GM23248 (cell line): ENCODE measurements at regions not wholly inside any gene's neighbourhood (a gene's known extent, or its start where the extent isn't known, plus 50 kb on each side); places are given as distances from the start of the nearest gene placed in this dataset.

ENCODE experiments used
- EZH2 ChIP-seq: fragments of 200-600 bp; sonication (generic); IDR thresholded peaks from 2 replicates; pipeline ENCODE4 v1.6.1; 2018; ENCODE audit warnings: antibody characterized with exemption, mild to moderate bottlenecking; ENCODE audit not compliant: insufficient read depth, poor library complexity, severe bottlenecking
- EZH2phosphoT487 ChIP-seq: fragments of 200-600 bp; sonication (generic); IDR thresholded peaks from 2 replicates; pipeline ENCODE4 v1.6.1; 2018; ENCODE audit warnings: antibody characterized with exemption, moderate library complexity, mild to moderate bottlenecking, low read depth; ENCODE audit not compliant: insufficient read depth

DNA sequence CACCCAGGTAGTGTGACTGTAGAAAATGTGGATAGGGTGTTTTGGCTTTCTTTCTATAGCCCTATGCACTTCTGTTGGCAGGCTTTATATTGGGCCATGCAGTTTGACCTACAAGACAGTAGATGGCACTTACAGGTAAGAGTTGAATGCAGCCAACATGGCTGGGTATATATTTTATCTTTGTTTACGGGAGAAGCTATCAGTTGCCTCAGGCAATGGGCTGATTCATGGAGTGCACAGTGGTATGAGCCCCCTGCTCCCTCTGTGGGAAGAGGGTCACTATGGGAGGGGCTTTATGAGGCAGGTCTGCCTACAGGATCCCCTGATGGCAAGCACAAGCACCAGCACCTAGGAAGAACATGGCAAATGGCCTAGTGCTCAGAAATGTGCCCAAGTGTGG, 301.2 kb upstream of the CDIN1 start:
- TF ChIP-seq EZH2 (no peak), EZH2phosphoT487 (no peak)
